IPS DF 19.7 (cell line): ENCODE measurements at regions not wholly inside any gene's neighbourhood (a gene's known extent, or its start where the extent isn't known, plus 50 kb on each side); places are given as distances from the start of the nearest gene placed in this dataset.

ENCODE experiments used
- DNase-seq: peaks from one replicate; pipeline ENCODE4 v3.0.0-alpha.2; 2013; ENCODE audit warnings: low read depth, low spot score

- DNase-seq, result no peak
Measured at GRCh38 chr11:115910379-115910778, 406.2 kb upstream of the CADM1 start.

GRCh38 chr11:115906171-115906570 lies 402.0 kb upstream of the CADM1 start:
- no peak for DNase-seq

GRCh38 chr11:115905341-115906000 lies 401.3 kb upstream of the CADM1 start:
- no peak for DNase-seq

- DNase-seq, result no peak
Measured at GRCh38 chr11:115903179-115903578, 399.0 kb upstream of the CADM1 start.

GRCh38 chr11:115901069-115901468 lies 396.9 kb upstream of the CADM1 start:
- no peak for DNase-seq

- no peak for DNase-seq
Measured at GRCh38 chr11:115900111-115900510, 395.9 kb upstream of the CADM1 start.

GRCh38 chr11:115897707-115898106 lies 393.5 kb upstream of the CADM1 start:
- DNase-seq, result no peak

- DNase-seq, result no peak
Measured at GRCh38 chr11:115896084-115896483, 391.9 kb upstream of the CADM1 start.

- DNase-seq, result no peak
Measured at GRCh38 chr11:115895594-115895993, 391.4 kb upstream of the CADM1 start.

- DNase-seq, result no peak
Measured at GRCh38 chr11:115894176-115894575, 390.0 kb upstream of the CADM1 start.

- DNase-seq, result no peak
Measured at GRCh38 chr11:115893461-115894099, 389.4 kb upstream of the CADM1 start.

- DNase-seq, result no peak
Measured at GRCh38 chr11:115892016-115892415, 387.8 kb upstream of the CADM1 start.

GRCh38 chr11:115891581-115891980 lies 387.4 kb upstream of the CADM1 start:
- no peak for DNase-seq

GRCh38 chr11:115890500-115890899 lies 386.3 kb upstream of the CADM1 start:
- no peak for DNase-seq

GRCh38 chr11:115889712-115890111 lies 385.5 kb upstream of the CADM1 start:
- no peak for DNase-seq

GRCh38 chr11:115887727-115888126 lies 383.5 kb upstream of the CADM1 start:
- no peak for DNase-seq

GRCh38 chr11:115887316-115887715 lies 383.1 kb upstream of the CADM1 start:
- DNase-seq, result no peak

GRCh38 chr11:115886422-115886733 lies 382.2 kb upstream of the CADM1 start:
- DNase-seq, result no peak

- DNase-seq, result no peak
Measured at GRCh38 chr11:115885535-115886421, 381.6 kb upstream of the CADM1 start.

GRCh38 chr11:115884800-115885534 lies 380.8 kb upstream of the CADM1 start:
- no peak for DNase-seq

GRCh38 chr11:115874843-115875242 lies 370.6 kb upstream of the CADM1 start:
- DNase-seq, result no peak

- DNase-seq, result no peak
Measured at GRCh38 chr11:115873813-115874212, 369.6 kb upstream of the CADM1 start.
